ENCODE measurements at regions not wholly inside any gene's neighbourhood (a gene's known extent, or its start where the extent isn't known, plus 50 kb on each side); places are given as distances from the start of the nearest gene placed in this dataset.
A peak's percentile ranks its signal among the peaks of the same experiment; 100 is the strongest.

GRCh38 chrX:45851434-45851991 lies 650.8 kb upstream of the DIPK2B start:
- Histone ChIP-seq H3K36me3 (ENCODE audit: control insufficient read depth in 2 of 2, extremely low read depth in 1 of 2, insufficient read depth in 2 of 2, low read length in 2 of 2) (no peaks in the 10 kb centered on the region), H3K9me1 (ENCODE audit: control insufficient read depth, extremely low read depth, insufficient read depth, low read length) (no peaks in the 10 kb centered on the region), H3K27ac (ENCODE audit: control insufficient read depth, insufficient read depth, low read length) (peak overlapping the region; percentile 91), H3K79me2 (ENCODE audit: control insufficient read depth, insufficient read depth, low read length) (peaks cover 41% of the 10 kb centered on the region), H3K4me2 (ENCODE audit: control insufficient read depth, extremely low read depth, insufficient read depth, low read depth, low read length) (peak overlapping the region; percentile 37), H3K27me3 (ENCODE audit: control insufficient read depth, extremely low read depth, insufficient read depth, low read length) (no peaks in the 10 kb centered on the region), H3K9ac (ENCODE audit: control insufficient read depth, extremely low read depth, insufficient read depth, low read length) (peak overlapping the region; percentile 90), H2AFZ (ENCODE audit: control insufficient read depth, low read length) (no peak overlapping the region), H4K20me1 (ENCODE audit: control insufficient read depth, extremely low read depth, insufficient read depth, low read length) (no peaks in the 10 kb centered on the region), H3K4me3 (ENCODE audit: control insufficient read depth in 2 of 3, extremely low read depth in 1 of 3, insufficient read depth in 2 of 3, low read depth in 1 of 3, low read length in 3 of 3) (peak overlapping the region; percentile 65 to 91 (median 81)), H3K4me1 (ENCODE audit: control insufficient read depth, extremely low read depth, insufficient read depth, low read length) (peaks cover 25% of the 10 kb centered on the region), H3K9me3 (ENCODE audit: control insufficient read depth, low read depth, low read length) (peaks cover 2% of the 10 kb centered on the region)
- TF ChIP-seq CTCF (optimal IDR thresholded peaks at IDR 0.05 in 1 of 3, IDR thresholded peaks at IDR 0.05 in 1 of 3, conservative IDR thresholded peaks at IDR 0.05 in 1 of 3; ENCODE audit: extremely low read depth in 1 of 3, insufficient read depth in 2 of 3, low read length in 3 of 3): no peak
- dilution Hi-C loops (cut with MboI; ENCODE audit: extremely low pct_ligation_motif_present, low sequenced_read_pairs): no loop called here
- peak; percentile 52 for DNase-seq (ENCODE audit: low read depth, low spot score)
- FAIRE-seq: no peak

GRCh38 chrX:45850775-45851433 lies 650.2 kb upstream of the DIPK2B start:
- Histone ChIP-seq H3K4me3 (ENCODE audit: control insufficient read depth in 2 of 3, extremely low read depth in 1 of 3, insufficient read depth in 2 of 3, low read depth in 1 of 3, low read length in 3 of 3) (peak overlapping the region; percentile 65 to 91 (median 81)), H3K79me2 (ENCODE audit: control insufficient read depth, insufficient read depth, low read length) (peaks cover 46% of the 10 kb centered on the region)
- FAIRE-seq: no peak

More at GRCh38 chrX:45850775-45851433, 650.2 kb upstream of the DIPK2B start:
- peak overlapping the region; percentile 90 for H3K9ac ChIP-seq (ENCODE audit: control insufficient read depth, extremely low read depth, insufficient read depth, low read length)
- peak overlapping the region; percentile 29 for H3K4me2 ChIP-seq (ENCODE audit: control insufficient read depth, extremely low read depth, insufficient read depth, low read depth, low read length)
- H3K27ac ChIP-seq (ENCODE audit: control insufficient read depth, insufficient read depth, low read length): peak overlapping the region; percentile 91
- peaks cover 0 to 3% of the 10 kb centered on the region in 2 experiments for H3K36me3 ChIP-seq (ENCODE audit: control insufficient read depth in 2 of 2, extremely low read depth in 1 of 2, insufficient read depth in 2 of 2, low read length in 2 of 2)
- DNase-seq (ENCODE audit: low read depth, low spot score): no peak
- peaks cover 30% of the 10 kb centered on the region for H3K4me1 ChIP-seq (ENCODE audit: control insufficient read depth, extremely low read depth, insufficient read depth, low read length)
- TF ChIP-seq EZH2 (IDR thresholded peaks at IDR 0.05; ENCODE audit: low read length) (no peak), CTCF (optimal IDR thresholded peaks at IDR 0.05 in 1 of 3, IDR thresholded peaks at IDR 0.05 in 1 of 3, conservative IDR thresholded peaks at IDR 0.05 in 1 of 3; ENCODE audit: extremely low read depth in 1 of 3, insufficient read depth in 2 of 3, low read length in 3 of 3) (no peak)
- dilution Hi-C loops (cut with MboI; ENCODE audit: extremely low pct_ligation_motif_present, low sequenced_read_pairs): no loop called here
- no peak overlapping the region for H2AFZ ChIP-seq (ENCODE audit: control insufficient read depth, low read length)
- no peaks in the 10 kb centered on the region for H4K20me1 ChIP-seq (ENCODE audit: control insufficient read depth, extremely low read depth, insufficient read depth, low read length)
- no peaks in the 10 kb centered on the region for H3K27me3 ChIP-seq (ENCODE audit: control insufficient read depth, extremely low read depth, insufficient read depth, low read length)
- H3K9me1 ChIP-seq (ENCODE audit: control insufficient read depth, extremely low read depth, insufficient read depth, low read length): no peaks in the 10 kb centered on the region
- H3K9me3 ChIP-seq (ENCODE audit: control insufficient read depth, low read depth, low read length): peaks cover 2% of the 10 kb centered on the region
